Spleen (tissue), 11 donors: ENCODE measurements at regions not wholly inside any gene's neighbourhood (a gene's known extent, or its start where the extent isn't known, plus 50 kb on each side); places are given as distances from the start of the nearest gene placed in this dataset.

Source experiments
- DNase-seq: peaks from one replicate; pipeline ENCODE4 v3.0.0-alpha.2; 2020
- H3K27ac ChIP-seq, 8 donors: fragments of 200-600 bp; sonication (generic) in 7 of 8; 1 replicate in 4 of 8; 2 replicates in 4 of 8; pipeline versions ENCODE4 v1.5.0 to v1.8.0; 2016 to 2021; ENCODE audit warnings: inconsistent platforms in 4 of 8, mild to moderate bottlenecking in 4 of 8, moderate library complexity in 1 of 8
- H3K27me3 ChIP-seq, 7 donors: fragments of 200-600 bp; sonication (generic) in 6 of 7; replicated peaks in 1 of 7; 1 replicate in 4 of 7; 2 replicates in 3 of 7; pipeline versions ENCODE4 v1.5.0 to v1.8.0; 2016 to 2021; ENCODE audit warnings: inconsistent platforms in 3 of 7, mild to moderate bottlenecking in 1 of 7
- H3K36me3 ChIP-seq, 6 donors: fragments of 200-600 bp; sonication (generic) in 5 of 6; 1 replicate in 4 of 6; 2 replicates in 2 of 6; pipeline versions ENCODE4 v1.5.0 to v1.8.0; 2016 to 2021; ENCODE audit warnings: inconsistent platforms in 2 of 6
- H3K4me1 ChIP-seq, 6 donors: fragments of 200-600 bp; sonication (generic) in 5 of 6; 1 replicate in 3 of 6; 2 replicates in 3 of 6; pipeline versions ENCODE4 v1.5.0 to v1.8.0; 2016 to 2021; ENCODE audit warnings: inconsistent platforms in 3 of 6
- H3K4me3 ChIP-seq, 8 donors: fragments of 200-600 bp; sonication (generic) in 7 of 8; 1 replicate in 4 of 8; 2 replicates in 4 of 8; pipeline versions ENCODE4 v1.5.0 to v1.8.0; 2016 to 2021; ENCODE audit warnings: inconsistent platforms in 4 of 8, mild to moderate bottlenecking in 4 of 8, moderate library complexity in 2 of 8
- H3K9me3 ChIP-seq, 8 donors: fragments of 200-600 bp; sonication (generic) in 7 of 8; 1 replicate in 4 of 8; 2 replicates in 4 of 8; pipeline versions ENCODE4 v1.5.0 to v1.8.0; 2016 to 2021; ENCODE audit warnings: inconsistent platforms in 4 of 8
- POLR2A ChIP-seq, 3 donors: fragments of 450-650 bp; IDR thresholded peaks; one replicate each; pipeline ENCODE4 v1.5.1; 2017; ENCODE audit warnings: antibody characterized with exemption in 3 of 3, mild to moderate bottlenecking in 1 of 3
- POLR2AphosphoS5 ChIP-seq, 3 donors: sonication (generic); formaldehyde crosslinking; IDR thresholded peaks; one replicate each; pipeline ENCODE4 v1.5.1; 2017; ENCODE audit warnings: antibody characterized with exemption in 3 of 3
- WGBS, 5 donors: extraction: QIAGEN DNeasy Blood & Tissue Kit in 3 of 5; methylation state at CpG; one replicate each; pipeline versions ENCODE4 v1.1.5 to v1.1.7; 2013 to 2018; 5-methylcytosine and 5-hydroxymethylcytosine counted together
- intact Hi-C: fragments of 100-400 bp; cut with DNase I; formaldehyde crosslinking; loops from one replicate; pipeline ENCODE4 v1.15.0; 2023; ENCODE audit warnings: low total_unique reads
- TF ChIP-seq, protein P1 (sequence below), 11 experiments: fragments of 200-600 bp in 7 of 11; fragments of 450-650 bp in 4 of 11; sonication (generic) in 4 of 11; IDR thresholded peaks in 8 of 11; conservative IDR thresholded peaks in 3 of 11; 1 replicate in 7 of 11; 2 replicates in 4 of 11; pipeline versions ENCODE4 v1.4.0 to v1.8.0; 2016 to 2021; ENCODE audit warnings: antibody characterized with exemption in 11 of 11, inconsistent platforms in 4 of 11, mild to moderate bottlenecking in 1 of 11
- donor health status: healthy with polysubstance abuse.
- donor health status: DM: no; HTN: no; CAD: no; lungs with moderate emphysema.
- donor health status: DM: no; HTN: no; CAD: no.
- donor health status: Bipolar disorder and iron deficiency.
- donor health status: healthy.
- donor health status: DM: no; HTN: no; CAD: no.
- donor health status: DM: yes; HTN: yes; CAD: no.

DNA sequence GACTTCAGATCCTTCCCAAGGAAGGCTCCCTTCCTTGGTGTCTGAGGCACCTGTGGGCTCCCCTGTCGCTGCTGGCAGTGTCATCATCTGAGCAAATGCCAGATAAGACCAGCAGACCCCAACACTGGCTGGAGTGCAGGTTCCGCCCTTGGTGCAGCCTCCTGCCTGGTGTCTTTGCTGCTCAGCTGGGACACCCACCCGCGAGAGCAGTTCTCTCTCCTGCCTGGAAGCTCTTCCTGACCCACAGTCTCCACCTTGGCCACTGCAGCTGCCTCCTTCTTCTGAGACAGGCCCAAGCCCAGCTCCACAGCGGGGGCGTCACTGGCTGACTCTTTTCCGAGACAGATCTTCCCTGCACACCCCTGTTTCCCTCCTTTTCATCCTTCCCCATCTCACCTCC lies 395.7 kb upstream of the MAP3K7 start:
- H3K36me3 ChIP-seq, result no peaks in the 10 kb centered on the region
- H3K4me1 ChIP-seq, result no peaks in the 10 kb centered on the region
- WGBS, 5 donors, result 80 to 91% (median 88%) methylated on average over 7 of the region's 7 CpGs
- no peak for TF ChIP-seq POLR2A (IDR thresholded peaks at IDR 0.05)
- TF ChIP-seq, protein P1, sequence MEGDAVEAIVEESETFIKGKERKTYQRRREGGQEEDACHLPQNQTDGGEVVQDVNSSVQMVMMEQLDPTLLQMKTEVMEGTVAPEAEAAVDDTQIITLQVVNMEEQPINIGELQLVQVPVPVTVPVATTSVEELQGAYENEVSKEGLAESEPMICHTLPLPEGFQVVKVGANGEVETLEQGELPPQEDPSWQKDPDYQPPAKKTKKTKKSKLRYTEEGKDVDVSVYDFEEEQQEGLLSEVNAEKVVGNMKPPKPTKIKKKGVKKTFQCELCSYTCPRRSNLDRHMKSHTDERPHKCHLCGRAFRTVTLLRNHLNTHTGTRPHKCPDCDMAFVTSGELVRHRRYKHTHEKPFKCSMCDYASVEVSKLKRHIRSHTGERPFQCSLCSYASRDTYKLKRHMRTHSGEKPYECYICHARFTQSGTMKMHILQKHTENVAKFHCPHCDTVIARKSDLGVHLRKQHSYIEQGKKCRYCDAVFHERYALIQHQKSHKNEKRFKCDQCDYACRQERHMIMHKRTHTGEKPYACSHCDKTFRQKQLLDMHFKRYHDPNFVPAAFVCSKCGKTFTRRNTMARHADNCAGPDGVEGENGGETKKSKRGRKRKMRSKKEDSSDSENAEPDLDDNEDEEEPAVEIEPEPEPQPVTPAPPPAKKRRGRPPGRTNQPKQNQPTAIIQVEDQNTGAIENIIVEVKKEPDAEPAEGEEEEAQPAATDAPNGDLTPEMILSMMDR (IDR thresholded peaks at IDR 0.05 in 8 of 11, conservative IDR thresholded peaks at IDR 0.05 in 3 of 11), result no peak
- no peak for TF ChIP-seq POLR2AphosphoS5 (IDR thresholded peaks at IDR 0.05)
- no peak overlapping the region for H3K4me3 ChIP-seq
- H3K27me3 ChIP-seq, result no peaks in the 10 kb centered on the region
- H3K9me3 ChIP-seq, result no peaks in the 10 kb centered on the region
- no peak overlapping the region for H3K27ac ChIP-seq
- DNase-seq, result no peak
- intact Hi-C loops, result no loop called here

DNA sequence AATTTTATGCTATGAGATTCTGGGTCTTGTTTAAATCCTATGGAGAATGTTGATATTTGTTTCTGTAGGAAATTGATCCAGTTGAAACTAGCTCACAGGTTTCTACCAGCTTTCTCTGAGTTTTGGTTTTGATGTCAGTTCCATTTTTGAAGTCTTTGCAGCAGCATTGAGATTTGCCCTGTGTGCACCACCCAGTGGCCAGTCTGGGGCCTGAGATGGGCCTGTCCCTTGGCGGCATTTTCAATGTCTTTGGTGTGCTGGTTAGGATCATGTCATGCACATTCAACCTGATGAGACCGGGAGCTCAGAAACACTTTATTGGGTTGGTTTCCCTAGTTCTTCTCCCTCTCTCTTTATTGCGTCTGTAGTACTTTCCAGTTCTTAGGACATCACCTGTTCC lies 395.2 kb upstream of the MAP3K7 start:
- H3K36me3 ChIP-seq, result no peaks in the 10 kb centered on the region
- WGBS, 5 donors, result 87 to 98% (median 94%) methylated on average over 3 of the region's 3 CpGs
- H3K4me3 ChIP-seq, result no peak overlapping the region
- DNase-seq, result no peak
- no peak overlapping the region for H3K27ac ChIP-seq
- H3K4me1 ChIP-seq, result no peaks in the 10 kb centered on the region
- H3K27me3 ChIP-seq, result no peaks in the 10 kb centered on the region
- no peaks in the 10 kb centered on the region for H3K9me3 ChIP-seq
- intact Hi-C loops, result no loop called here
- TF ChIP-seq POLR2A (IDR thresholded peaks at IDR 0.05) (no peak), POLR2AphosphoS5 (IDR thresholded peaks at IDR 0.05) (no peak)
- TF ChIP-seq, protein P1 (IDR thresholded peaks at IDR 0.05 in 8 of 11, conservative IDR thresholded peaks at IDR 0.05 in 3 of 11), result no peak

DNA sequence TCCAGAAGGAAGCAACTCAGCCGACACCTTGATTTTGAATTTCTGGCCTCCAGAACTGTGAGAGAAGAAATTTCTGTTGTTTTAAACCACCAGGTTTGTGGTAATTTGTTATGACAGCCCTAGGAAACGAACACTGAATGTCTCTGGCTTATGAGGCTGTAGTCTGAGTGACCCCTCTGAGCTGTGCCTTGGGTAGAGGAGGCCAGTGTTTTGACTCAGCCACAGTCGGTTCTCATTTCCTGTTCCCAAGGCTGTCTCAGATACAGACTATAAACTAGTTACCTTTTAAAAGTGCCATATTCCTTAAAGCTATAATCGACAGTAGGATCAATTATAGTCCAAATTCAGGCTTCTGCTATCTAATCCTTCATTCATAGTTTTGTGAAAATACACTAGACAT lies 391.2 kb upstream of the MAP3K7 start:
- WGBS, 5 donors, result 30 to 47% (median 40%) methylated on average over 4 of the region's 4 CpGs
- intact Hi-C loops, result no loop called here
- no peak for TF ChIP-seq POLR2AphosphoS5 (IDR thresholded peaks at IDR 0.05)
- TF ChIP-seq, protein P1 (IDR thresholded peaks at IDR 0.05 in 8 of 11, conservative IDR thresholded peaks at IDR 0.05 in 3 of 11), result no peak
- TF ChIP-seq POLR2A (IDR thresholded peaks at IDR 0.05), result no peak
- Histone ChIP-seq H3K4me3 (no peak overlapping the region), H3K36me3 (no peaks in the 10 kb centered on the region), H3K4me1 (no peaks in the 10 kb centered on the region), H3K27ac (no peak overlapping the region), H3K9me3 (no peaks in the 10 kb centered on the region), H3K27me3 (no peaks in the 10 kb centered on the region)
- DNase-seq, result no peak

DNA sequence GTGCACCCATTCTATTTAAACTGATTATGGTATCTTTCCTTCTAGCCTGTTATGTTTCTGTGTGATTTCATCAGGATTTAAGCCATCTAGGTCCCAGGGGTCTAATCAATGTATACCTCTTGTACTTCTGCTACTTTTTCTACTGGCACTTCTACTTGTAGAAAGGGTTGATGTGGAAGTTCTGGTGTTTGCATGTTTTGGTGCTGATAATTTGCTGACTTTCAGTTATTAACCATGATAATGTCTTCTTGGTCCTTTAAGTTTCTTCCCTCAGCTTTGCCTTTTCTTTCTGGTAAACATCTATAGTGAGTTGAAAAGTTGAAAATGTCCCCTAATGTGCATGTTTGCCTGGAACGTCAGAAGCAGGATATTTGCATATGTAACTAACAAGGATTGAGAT lies 390.6 kb upstream of the MAP3K7 start:
- no peaks in the 10 kb centered on the region for H3K27me3 ChIP-seq
- H3K4me1 ChIP-seq, result no peaks in the 10 kb centered on the region
- H3K9me3 ChIP-seq, result no peaks in the 10 kb centered on the region
- TF ChIP-seq POLR2A (IDR thresholded peaks at IDR 0.05) (no peak), POLR2AphosphoS5 (IDR thresholded peaks at IDR 0.05) (no peak)
- TF ChIP-seq, protein P1 (IDR thresholded peaks at IDR 0.05 in 8 of 11, conservative IDR thresholded peaks at IDR 0.05 in 3 of 11), result no peak
- WGBS, 5 donors, result 50 to 91% (median 67%) methylated on average over 1 of the region's 1 CpG
- no peak overlapping the region for H3K4me3 ChIP-seq
- DNase-seq, result no peak
- H3K36me3 ChIP-seq, result no peaks in the 10 kb centered on the region
- H3K27ac ChIP-seq, result no peak overlapping the region
- intact Hi-C loops, result no loop called here
